Stimulated activated naive B cell treated with anti-CD40 and anti-IgM and Interleukin-4, amounts not matched to agents 10 μg/mL and 1 μg/mL and 100 μg/mL, for 72 hours (primary cell): ENCODE measurements at regions not wholly inside any gene's neighbourhood (a gene's known extent, or its start where the extent isn't known, plus 50 kb on each side); places are given as distances from the start of the nearest gene placed in this dataset.

Experiments
- ATAC-seq, 2 donors: fragments of 150-1000 bp; cut with Tn5 transposase; replicated peaks; 2 replicates each; pipeline ENCODE4 v1.10.0; 2021; ENCODE audit warnings: moderate library complexity in 1 of 2
- DNase-seq: peaks from one replicate; pipeline ENCODE4 v3.0.0; 2021
- H3K27ac Mint-ChIP-seq: one replicate; pipeline ENCODE4 v1.8.0; 2022; ENCODE audit warnings: mild to moderate bottlenecking, mixed read lengths
- H3K27me3 Mint-ChIP-seq, 2 donors: one replicate each; pipeline ENCODE4 v1.8.0; 2022; ENCODE audit warnings: mixed read lengths in 2 of 2
- H3K36me3 Mint-ChIP-seq, 2 donors: one replicate each; pipeline ENCODE4 v1.8.0; 2022; ENCODE audit warnings: mixed read lengths in 2 of 2, mild to moderate bottlenecking in 1 of 2
- H3K4me1 Mint-ChIP-seq, 2 donors: one replicate each; pipeline ENCODE4 v1.8.0; 2022; ENCODE audit warnings: mixed read lengths in 2 of 2, mild to moderate bottlenecking in 1 of 2
- H3K4me3 Mint-ChIP-seq, 2 donors: one replicate each; pipeline ENCODE4 v1.8.0; 2022; ENCODE audit warnings: mild to moderate bottlenecking in 2 of 2, mixed read lengths in 2 of 2, moderate library complexity in 1 of 2
- H3K9me3 Mint-ChIP-seq, 2 donors: one replicate each; pipeline ENCODE4 v1.8.0; 2022; ENCODE audit warnings: mixed read lengths in 2 of 2, mild to moderate bottlenecking in 1 of 2

- peaks cover 3 to 13% of the 10 kb centered on the region in 2 donors for H3K9me3 Mint-ChIP-seq
- H3K27me3 Mint-ChIP-seq = peaks cover 0 to 4% of the 10 kb centered on the region in 2 donors
- no peak overlapping the region for H3K27ac Mint-ChIP-seq
- ATAC-seq (no peak), DNase-seq (no peak)
- H3K4me3 Mint-ChIP-seq = no peak overlapping the region
- H3K36me3 Mint-ChIP-seq = no peaks in the 10 kb centered on the region
- H3K4me1 Mint-ChIP-seq = no peaks in the 10 kb centered on the region
Measured at GRCh38 chr4:107562316-107562715, 157.7 kb downstream of the PAPSS1 start.

- Mint-ChIP-seq H3K4me3 (no peak overlapping the region), H3K36me3 (no peaks in the 10 kb centered on the region), H3K27me3 (peaks cover 0 to 4% of the 10 kb centered on the region in 2 donors), H3K9me3 (peaks cover 2 to 11% of the 10 kb centered on the region in 2 donors), H3K27ac (no peak overlapping the region), H3K4me1 (no peaks in the 10 kb centered on the region)
- no peak for DNase-seq
- ATAC-seq = no peak
Measured at GRCh38 chr4:107561481-107561880, 158.6 kb downstream of the PAPSS1 start.

- Mint-ChIP-seq H3K4me1 (no peaks in the 10 kb centered on the region), H3K27ac (no peak overlapping the region), H3K4me3 (no peak overlapping the region), H3K9me3 (peaks cover 2 to 11% of the 10 kb centered on the region in 2 donors), H3K36me3 (no peaks in the 10 kb centered on the region), H3K27me3 (peaks cover 0 to 4% of the 10 kb centered on the region in 2 donors)
- ATAC-seq = no peak
- no peak for DNase-seq
Measured at GRCh38 chr4:107559653-107560052, 160.4 kb downstream of the PAPSS1 start.

GRCh38 chr4:107552306-107552705 lies 167.7 kb downstream of the PAPSS1 start:
- Mint-ChIP-seq H3K9me3 (peaks cover 0 to 1% of the 10 kb centered on the region in 2 donors), H3K36me3 (no peaks in the 10 kb centered on the region), H3K27ac (no peak overlapping the region)

DNA sequence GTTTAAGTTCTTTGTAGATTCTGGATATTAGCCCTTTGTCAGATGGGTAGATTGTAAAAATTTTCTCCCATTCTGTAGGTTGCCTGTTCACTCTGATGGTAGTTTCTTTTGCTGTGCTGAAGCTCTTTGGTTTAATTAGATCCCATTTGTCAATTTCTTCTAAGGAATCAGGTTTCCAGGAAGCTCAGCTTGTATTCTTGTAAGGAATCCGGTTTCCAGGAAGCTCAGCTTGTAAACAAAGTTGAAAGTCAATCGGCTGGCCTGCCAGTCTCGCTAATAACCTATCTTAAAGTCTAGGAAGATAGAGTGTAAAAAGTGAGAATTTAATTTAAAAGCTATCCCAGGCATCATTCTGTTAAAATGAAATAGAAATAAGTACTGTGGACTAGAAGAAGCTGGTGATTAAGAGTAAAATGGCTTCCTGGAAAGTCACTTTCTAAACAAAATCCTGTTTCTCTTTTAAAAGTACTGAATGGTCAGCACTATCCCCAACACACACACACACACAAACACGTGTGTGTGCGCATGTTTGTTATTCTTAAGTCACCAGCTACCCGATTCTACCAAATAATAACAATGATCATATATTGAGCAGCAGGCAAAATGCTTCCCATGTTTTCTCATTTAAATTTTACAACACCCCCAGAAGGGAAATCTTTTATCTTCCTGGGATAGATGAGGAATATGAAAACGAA lies 171.7 kb downstream of the PAPSS1 start:
- Mint-ChIP-seq H3K9me3 (no peaks in the 10 kb centered on the region), H3K4me1 (peaks cover 0 to 1% of the 10 kb centered on the region in 2 donors), H3K27me3 (no peaks in the 10 kb centered on the region), H3K36me3 (no peaks in the 10 kb centered on the region), H3K27ac (no peak overlapping the region), H3K4me3 (no peak overlapping the region)
- ATAC-seq (no peak), DNase-seq (no peak)

More at GRCh38 chr4:107552306-107552705, 167.7 kb downstream of the PAPSS1 start:
- H3K4me3 Mint-ChIP-seq = no peak overlapping the region
- H3K4me1 Mint-ChIP-seq = peaks cover 0 to 1% of the 10 kb centered on the region in 2 donors
- DNase-seq (no peak), ATAC-seq (no peak)
- H3K27me3 Mint-ChIP-seq = no peaks in the 10 kb centered on the region

DNA sequence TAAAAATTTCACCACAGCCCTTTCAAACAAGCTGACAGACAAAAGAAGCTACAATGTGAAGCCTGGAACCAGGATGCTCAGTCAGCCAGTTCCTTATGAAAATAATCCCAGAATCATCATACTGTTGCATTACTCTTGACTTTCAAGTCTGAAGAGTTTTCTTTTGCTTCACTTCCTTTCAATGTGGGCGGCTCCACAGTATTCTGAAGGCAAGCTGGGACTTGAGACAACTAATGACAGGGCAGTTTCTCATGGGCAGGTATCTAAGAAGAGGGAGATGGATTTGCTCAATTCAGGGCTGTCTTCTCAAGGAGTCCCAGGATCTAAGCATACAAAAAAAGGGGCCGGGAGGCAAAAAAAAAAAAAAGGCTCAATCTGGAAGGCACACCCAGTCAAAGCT lies 173.4 kb downstream of the PAPSS1 start:
- ATAC-seq = no peak
- peaks cover 0 to under 1% of the 10 kb centered on the region in 2 donors for H3K27me3 Mint-ChIP-seq
- H3K27ac Mint-ChIP-seq = no peak overlapping the region

DNA sequence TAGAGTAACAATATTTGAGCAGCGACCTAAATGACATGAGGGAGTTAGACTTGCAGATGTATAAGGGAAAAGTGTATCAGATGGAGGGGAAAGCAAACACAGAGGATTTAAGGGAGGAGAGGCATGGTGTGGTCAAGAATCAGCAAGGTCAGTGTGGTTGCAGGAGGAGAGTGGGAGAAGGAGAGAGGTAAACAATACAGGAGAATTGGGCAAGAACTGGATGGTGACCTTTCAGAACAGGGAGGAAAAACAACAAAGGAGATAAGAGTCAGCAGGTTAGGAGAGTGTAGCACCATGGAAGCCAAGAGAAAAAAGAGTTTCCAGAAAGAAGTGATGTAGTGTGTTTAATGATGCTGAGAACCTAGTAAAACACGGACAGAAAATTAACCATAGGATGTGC lies 178.5 kb downstream of the PAPSS1 start:
- H3K27ac Mint-ChIP-seq = no peak overlapping the region
- H3K27me3 Mint-ChIP-seq = peaks cover 0 to 4% of the 10 kb centered on the region in 2 donors
- ATAC-seq (no peak), DNase-seq (no peak)
- no peaks in the 10 kb centered on the region for H3K36me3 Mint-ChIP-seq
- H3K4me3 Mint-ChIP-seq = no peak overlapping the region
- no peaks in the 10 kb centered on the region for H3K4me1 Mint-ChIP-seq
- H3K9me3 Mint-ChIP-seq = no peaks in the 10 kb centered on the region

More for the DNA sequence above, 173.4 kb downstream of the PAPSS1 start:
- H3K9me3 Mint-ChIP-seq = no peaks in the 10 kb centered on the region
- no peak overlapping the region for H3K4me3 Mint-ChIP-seq
- H3K4me1 Mint-ChIP-seq = no peaks in the 10 kb centered on the region
- H3K36me3 Mint-ChIP-seq = no peaks in the 10 kb centered on the region
- DNase-seq = no peak

GRCh38 chr4:107531927-107532326 lies 188.1 kb downstream of the PAPSS1 start:
- no peak for ATAC-seq
- H3K27me3 Mint-ChIP-seq = no peaks in the 10 kb centered on the region
- DNase-seq = no peak
- no peak overlapping the region for H3K27ac Mint-ChIP-seq
- H3K36me3 Mint-ChIP-seq = no peaks in the 10 kb centered on the region
- no peak overlapping the region for H3K4me3 Mint-ChIP-seq
- H3K4me1 Mint-ChIP-seq = no peaks in the 10 kb centered on the region
- peaks cover 0 to 5% of the 10 kb centered on the region in 2 donors for H3K9me3 Mint-ChIP-seq

DNA sequence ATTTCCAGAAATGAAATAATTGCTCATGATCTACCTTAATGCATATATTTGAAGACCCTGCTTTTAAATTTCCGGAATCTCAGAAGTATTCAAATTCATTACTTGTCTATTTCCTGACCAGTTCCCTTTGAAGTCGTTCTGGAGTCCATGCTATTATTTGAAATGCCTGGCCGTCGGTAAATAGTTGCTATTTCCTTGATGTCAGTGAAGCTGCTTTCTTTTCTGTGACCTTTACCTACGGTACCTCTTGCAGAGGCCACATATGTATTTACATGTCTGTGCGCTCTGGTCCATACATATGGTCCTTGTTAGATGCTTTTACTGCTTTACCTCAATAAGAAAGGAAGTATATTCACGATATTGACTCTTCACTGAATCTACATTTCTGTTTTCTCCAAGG lies 199.7 kb downstream of the PAPSS1 start:
- no peak for DNase-seq
- Mint-ChIP-seq H3K4me1 (no peaks in the 10 kb centered on the region), H3K4me3 (no peak overlapping the region), H3K36me3 (no peaks in the 10 kb centered on the region), H3K27ac (no peak overlapping the region), H3K9me3 (peaks cover 0 to 3% of the 10 kb centered on the region in 2 donors), H3K27me3 (no peaks in the 10 kb centered on the region)
- ATAC-seq = no peak

DNA sequence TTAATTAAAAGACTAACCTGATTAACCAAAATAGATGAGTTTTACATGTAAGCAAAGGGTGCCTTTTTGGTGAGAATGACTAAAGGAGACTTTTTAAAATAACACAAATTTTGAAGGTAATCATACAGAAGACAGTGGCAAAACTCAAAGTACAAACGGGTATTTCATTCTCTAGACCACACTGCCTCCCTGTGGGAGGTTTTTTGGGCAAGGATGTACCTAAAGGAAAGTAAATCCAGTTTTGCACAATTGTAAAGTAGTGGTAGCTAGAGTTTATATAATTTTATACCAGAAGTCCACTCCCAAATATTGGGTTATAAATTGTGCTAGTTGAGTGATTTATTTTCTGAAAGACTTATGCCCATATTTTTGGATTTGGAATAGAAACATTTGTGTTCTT lies 201.0 kb downstream of the PAPSS1 start:
- no peak for ATAC-seq
- Mint-ChIP-seq H3K36me3 (no peaks in the 10 kb centered on the region), H3K4me3 (no peak overlapping the region)

DNA sequence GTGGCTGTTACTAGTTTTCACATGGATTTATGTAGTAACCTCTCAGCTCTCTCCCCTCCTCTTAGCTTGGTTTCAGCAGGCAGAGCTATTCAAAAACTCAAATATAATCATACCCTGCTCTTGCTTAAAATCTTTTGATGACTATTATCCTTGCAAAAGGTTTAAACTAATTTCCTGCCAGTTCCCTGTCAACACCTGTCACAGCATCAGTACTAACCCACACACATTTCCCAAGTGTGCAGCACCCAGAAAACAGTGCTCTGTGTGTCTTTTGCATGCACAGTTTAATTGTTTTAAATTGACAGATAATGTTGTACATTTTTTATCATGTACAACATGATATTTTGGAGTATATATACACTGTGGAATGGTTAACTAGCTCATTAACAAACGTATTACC lies 202.0 kb downstream of the PAPSS1 start:
- H3K27me3 Mint-ChIP-seq = no peaks in the 10 kb centered on the region
- ATAC-seq (no peak), DNase-seq (no peak)
- no peak overlapping the region for H3K27ac Mint-ChIP-seq
- H3K36me3 Mint-ChIP-seq = no peaks in the 10 kb centered on the region
- peaks cover 0 to 3% of the 10 kb centered on the region in 2 donors for H3K9me3 Mint-ChIP-seq
- H3K4me3 Mint-ChIP-seq = no peak overlapping the region
- no peaks in the 10 kb centered on the region for H3K4me1 Mint-ChIP-seq

More for the DNA sequence above, 201.0 kb downstream of the PAPSS1 start:
- Mint-ChIP-seq H3K9me3 (peaks cover 0 to 3% of the 10 kb centered on the region in 2 donors), H3K27me3 (no peaks in the 10 kb centered on the region), H3K27ac (no peak overlapping the region), H3K4me1 (no peaks in the 10 kb centered on the region)
- DNase-seq = no peak

- no peaks in the 10 kb centered on the region for H3K27me3 Mint-ChIP-seq
- peaks cover 0 to 3% of the 10 kb centered on the region in 2 donors for H3K9me3 Mint-ChIP-seq
- H3K27ac Mint-ChIP-seq = no peak overlapping the region
- H3K36me3 Mint-ChIP-seq = no peaks in the 10 kb centered on the region
- DNase-seq (no peak), ATAC-seq (no peak)
- no peaks in the 10 kb centered on the region for H3K4me1 Mint-ChIP-seq
- no peak overlapping the region for H3K4me3 Mint-ChIP-seq
Measured at GRCh38 chr4:107512549-107512948, 207.5 kb downstream of the PAPSS1 start.

DNA sequence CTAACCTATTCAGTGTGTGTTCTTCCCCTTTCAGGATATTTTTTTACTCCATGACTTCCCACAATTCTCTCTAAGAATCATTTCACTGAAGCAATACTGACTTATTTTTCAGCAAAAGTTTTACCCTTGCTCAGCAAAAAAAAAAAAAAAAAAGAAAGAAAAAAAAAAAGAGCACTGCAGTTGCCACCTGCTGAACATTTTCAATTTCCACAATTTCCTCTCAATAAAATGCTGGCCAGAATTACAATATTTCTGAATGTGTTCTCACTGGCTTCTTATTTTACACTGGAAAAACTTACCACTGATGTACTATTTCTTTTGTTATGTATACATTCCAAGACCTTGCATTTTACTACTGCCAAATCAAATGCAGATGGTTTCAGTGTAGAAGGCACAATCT lies 210.4 kb downstream of the PAPSS1 start:
- H3K36me3 Mint-ChIP-seq = no peaks in the 10 kb centered on the region
- no peaks in the 10 kb centered on the region for H3K27me3 Mint-ChIP-seq
- H3K4me1 Mint-ChIP-seq = no peaks in the 10 kb centered on the region
- ATAC-seq (no peak), DNase-seq (no peak)
- no peak overlapping the region for H3K27ac Mint-ChIP-seq
- no peak overlapping the region for H3K4me3 Mint-ChIP-seq
- no peaks in the 10 kb centered on the region for H3K9me3 Mint-ChIP-seq

DNA sequence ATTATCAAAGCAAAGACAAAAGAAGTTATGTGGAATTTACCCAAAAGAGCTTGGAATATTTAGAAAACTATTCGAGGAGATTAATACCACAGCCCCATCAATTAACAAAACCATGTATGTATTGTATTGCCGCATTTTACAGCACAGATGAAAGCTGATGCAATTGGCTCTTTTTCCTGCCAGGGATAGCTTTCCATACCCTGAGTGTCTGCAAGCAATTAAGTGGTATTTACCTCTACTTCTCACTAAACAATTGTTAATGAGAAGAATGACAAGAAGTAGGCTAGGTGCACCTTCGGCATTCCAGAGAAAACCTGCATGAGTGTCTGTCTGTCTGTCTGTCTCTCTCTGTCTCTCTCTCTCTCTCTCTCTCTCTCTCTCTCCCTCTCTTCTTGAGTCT lies 219.5 kb downstream of the PAPSS1 start:
- Mint-ChIP-seq H3K36me3 (no peaks in the 10 kb centered on the region), H3K27ac (no peak overlapping the region), H3K4me1 (no peaks in the 10 kb centered on the region), H3K4me3 (no peak overlapping the region), H3K9me3 (no peaks in the 10 kb centered on the region), H3K27me3 (no peaks in the 10 kb centered on the region)
- DNase-seq (no peak), ATAC-seq (no peak)

GRCh38 chr4:107497054-107497453 lies 223.0 kb downstream of the PAPSS1 start:
- H3K36me3 Mint-ChIP-seq = no peaks in the 10 kb centered on the region
- no peaks in the 10 kb centered on the region for H3K4me1 Mint-ChIP-seq
- ATAC-seq (no peak), DNase-seq (no peak)
- H3K27ac Mint-ChIP-seq = no peak overlapping the region
- no peak overlapping the region for H3K4me3 Mint-ChIP-seq
- no peaks in the 10 kb centered on the region for H3K27me3 Mint-ChIP-seq
- H3K9me3 Mint-ChIP-seq = peaks cover 0 to 8% of the 10 kb centered on the region in 2 donors
